ENCODE measurements at regions not wholly inside any gene's neighbourhood (a gene's known extent, or its start where the extent isn't known, plus 50 kb on each side); places are given as distances from the start of the nearest gene placed in this dataset.

- DNase-seq = no peak
Observed at GRCh38 chr18:41540237-41540871, 414.7 kb upstream of the PIK3C3 start.

- no peak for DNase-seq
Observed at GRCh38 chr18:41538751-41539150, 416.3 kb upstream of the PIK3C3 start.

- no peak for DNase-seq
Observed at GRCh38 chr18:41537666-41538065, 417.4 kb upstream of the PIK3C3 start.

GRCh38 chr18:41532344-41533086, 422.5 kb upstream of the PIK3C3 start:
- no peak for DNase-seq

GRCh38 chr18:41530970-41531369, 424.1 kb upstream of the PIK3C3 start:
- no peak for DNase-seq

GRCh38 chr18:41529093-41529492, 425.9 kb upstream of the PIK3C3 start:
- DNase-seq = no peak

GRCh38 chr18:41526054-41526453, 429.0 kb upstream of the PIK3C3 start:
- DNase-seq = no peak

- no peak for DNase-seq
Observed at GRCh38 chr18:41524674-41525470, 430.2 kb upstream of the PIK3C3 start.

GRCh38 chr18:41517142-41517541, 437.9 kb upstream of the PIK3C3 start:
- no peak for DNase-seq

- no peak for DNase-seq
Observed at GRCh38 chr18:41513438-41513837, 441.6 kb upstream of the PIK3C3 start.

GRCh38 chr18:41504316-41504715, 450.7 kb upstream of the PIK3C3 start:
- no peak for DNase-seq

- DNase-seq = no peak
Observed at GRCh38 chr18:41501848-41502247, 453.2 kb upstream of the PIK3C3 start.

- no peak for DNase-seq
Observed at GRCh38 chr18:41499345-41499744, 455.7 kb upstream of the PIK3C3 start.

GRCh38 chr18:41490861-41491260, 464.2 kb upstream of the PIK3C3 start:
- no peak for DNase-seq

GRCh38 chr18:41486575-41486974, 468.5 kb upstream of the PIK3C3 start:
- no peak for DNase-seq

GRCh38 chr18:41484069-41484468, 471.0 kb upstream of the PIK3C3 start:
- no peak for DNase-seq

- no peak for DNase-seq
Observed at GRCh38 chr18:41482501-41482900, 472.5 kb upstream of the PIK3C3 start.

GRCh38 chr18:41466436-41467160, 488.4 kb upstream of the PIK3C3 start:
- DNase-seq = no peak

- DNase-seq = no peak
Observed at GRCh38 chr18:41465386-41465785, 489.6 kb upstream of the PIK3C3 start.

GRCh38 chr18:41464278-41464677, 490.8 kb upstream of the PIK3C3 start:
- DNase-seq = no peak

GRCh38 chr18:41462946-41463345, 492.1 kb upstream of the PIK3C3 start:
- DNase-seq = no peak

- DNase-seq = no peak
Observed at GRCh38 chr18:41461114-41461513, 493.9 kb upstream of the PIK3C3 start.

GRCh38 chr18:41459656-41460055, 495.4 kb upstream of the PIK3C3 start:
- DNase-seq = no peak
